GM23248 (cell line): ENCODE measurements at regions not wholly inside any gene's neighbourhood (a gene's known extent, or its start where the extent isn't known, plus 50 kb on each side); places are given as distances from the start of the nearest gene placed in this dataset.

Experiments used
- EZH2 ChIP-seq: fragments of 200-600 bp; sonication (generic); IDR thresholded peaks from 2 replicates; pipeline ENCODE4 v1.6.1; 2018; ENCODE audit warnings: antibody characterized with exemption, mild to moderate bottlenecking; ENCODE audit not compliant: insufficient read depth, poor library complexity, severe bottlenecking
- EZH2phosphoT487 ChIP-seq: fragments of 200-600 bp; sonication (generic); IDR thresholded peaks from 2 replicates; pipeline ENCODE4 v1.6.1; 2018; ENCODE audit warnings: antibody characterized with exemption, moderate library complexity, mild to moderate bottlenecking, low read depth; ENCODE audit not compliant: insufficient read depth

DNA sequence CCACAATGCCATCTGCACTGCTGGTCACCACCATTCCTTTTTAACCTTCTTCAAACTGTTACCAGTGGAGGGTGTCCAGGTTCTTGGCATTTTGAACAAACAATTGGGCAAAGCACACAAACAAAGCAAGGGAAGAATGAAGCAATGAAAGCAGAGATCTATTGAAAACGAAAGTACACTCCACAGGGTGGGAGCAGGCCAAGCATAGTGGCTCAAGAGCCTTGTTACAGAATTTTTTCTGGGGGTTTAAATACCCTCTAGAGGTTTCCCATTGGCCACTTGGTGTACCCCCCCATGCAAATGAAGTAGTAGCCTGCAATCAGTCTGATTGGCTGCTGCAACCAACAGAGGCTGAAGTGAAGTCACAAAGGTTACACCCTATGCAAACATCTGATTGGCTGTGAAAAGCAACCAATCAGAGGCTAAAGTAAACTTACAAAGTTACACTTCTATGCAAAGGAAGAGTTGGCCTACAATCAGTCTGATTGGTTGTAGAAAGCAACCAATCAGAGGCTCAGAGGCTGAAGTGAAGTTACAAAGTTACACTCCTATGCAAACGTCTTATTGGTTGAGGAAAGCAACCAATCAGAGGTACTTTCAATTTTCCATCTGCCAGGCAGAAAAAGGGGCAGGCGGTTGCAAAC, 103.2 kb upstream of the WAC start:
- TF ChIP-seq EZH2phosphoT487 (no peak), EZH2 (no peak)
